H1 (cell line): ENCODE measurements at regions not wholly inside any gene's neighbourhood (a gene's known extent, or its start where the extent isn't known, plus 50 kb on each side); places are given as distances from the start of the nearest gene placed in this dataset.

Experiments used
- CTCF ChIA-PET: fragments of 300-600 bp; sonication (Branson Sonifier 250); formaldehyde crosslinking; loops from one replicate; lab custom pipeline; 2021; ENCODE audit not compliant: partially characterized antibody; lab: Charles Lee
- POLR2A ChIA-PET: fragments of 300-600 bp; sonication (Branson Sonifier 250); formaldehyde crosslinking; loops from one replicate; lab custom pipeline; 2021; ENCODE audit warnings: inconsistent platforms; ENCODE audit not compliant: partially characterized antibody; lab: Charles Lee
- DNase-seq, 2 experiments: peaks; one replicate each; pipeline versions ENCODE4 v3.0.0 to v3.0.0-alpha.2; 2010 to 2022; ENCODE audit warnings: low spot score in 2 of 2, low read depth in 1 of 2, mixed read lengths in 1 of 2
- FAIRE-seq: peaks from 2 replicates; lab custom pipeline; 2011; peaks lifted over from hg19 to GRCh38; lab: Jason Lieb, UNC
- H2AFZ ChIP-seq: 2 replicates; pipeline ENCODE4 v1.8.1; 2012; ENCODE audit warnings: low read length, inconsistent platforms
- H2AK5ac ChIP-seq: 2 replicates; pipeline ENCODE4 v1.6.1; 2013; ENCODE audit warnings: low read depth, low read length
- H2BK120ac ChIP-seq: replicated peaks from 2 replicates; pipeline ENCODE3; 2013; ENCODE audit warnings: low read depth, low read length, inconsistent platforms
- H2BK12ac ChIP-seq: 2 replicates; pipeline ENCODE4 v1.6.1; 2013; ENCODE audit warnings: low read depth, low read length
- H2BK15ac ChIP-seq: 2 replicates; pipeline ENCODE4 v1.6.1; 2013; ENCODE audit warnings: low read length
- H2BK20ac ChIP-seq: 2 replicates; pipeline ENCODE4 v1.6.1; 2013; ENCODE audit warnings: low read length
- H2BK5ac ChIP-seq: 2 replicates; pipeline ENCODE4 v1.6.1; 2013; ENCODE audit warnings: low read depth, low read length
- H3K14ac ChIP-seq: 2 replicates; pipeline ENCODE4 v1.6.1; 2013; ENCODE audit warnings: inconsistent platforms; ENCODE audit not compliant: insufficient read length
- H3K18ac ChIP-seq: 2 replicates; pipeline ENCODE4 v1.6.1; 2013; ENCODE audit warnings: low read length; ENCODE audit errors: extremely low read depth
- H3K23ac ChIP-seq: 2 replicates; pipeline ENCODE4 v1.6.1; 2013; ENCODE audit warnings: inconsistent platforms; ENCODE audit not compliant: insufficient read length
- H3K23me2 ChIP-seq: 2 replicates; pipeline ENCODE4 v1.6.1; 2013; ENCODE audit warnings: low read depth, low read length
- H3K27ac ChIP-seq: 2 replicates; pipeline ENCODE4 v1.6.1; 2011; ENCODE audit warnings: low read depth, low read length, inconsistent platforms
- H3K27me3 ChIP-seq, 4 experiments: replicated peaks in 1 of 4; 1 replicate in 1 of 4; 2 replicates in 3 of 4; pipeline versions ENCODE4 v1.6.1 to v1.8.1; 2011 to 2013; ENCODE audit warnings: low read length in 3 of 4, mild to moderate bottlenecking in 3 of 4, inconsistent platforms in 2 of 4, mixed read lengths in 2 of 4, moderate library complexity in 1 of 4; ENCODE audit not compliant: control insufficient read depth in 3 of 4, insufficient read depth in 3 of 4; ENCODE audit errors: extremely low read depth in 1 of 4
- H3K36me3 ChIP-seq, 4 experiments: 2 replicates each; pipeline versions ENCODE4 v1.6.1 to v1.8.1; 2011 to 2013; ENCODE audit warnings: mild to moderate bottlenecking in 4 of 4, low read length in 3 of 4, moderate library complexity in 2 of 4, control low read depth in 1 of 4, inconsistent platforms in 1 of 4; ENCODE audit not compliant: insufficient read depth in 4 of 4, control insufficient read depth in 2 of 4
- H3K4ac ChIP-seq: replicated peaks from 2 replicates; pipeline ENCODE3; 2013; ENCODE audit warnings: low read length, low read depth, mixed read lengths, inconsistent platforms; ENCODE audit not compliant: insufficient read length
- H3K4me1 ChIP-seq, 4 experiments: replicated peaks in 1 of 4; 1 replicate in 1 of 4; 2 replicates in 3 of 4; pipeline versions ENCODE4 v1.6.1 to v1.8.1; 2011 to 2013; ENCODE audit warnings: low read length in 3 of 4, inconsistent platforms in 2 of 4, mixed read lengths in 1 of 4; ENCODE audit not compliant: insufficient read depth in 4 of 4, control insufficient read depth in 3 of 4
- H3K4me2 ChIP-seq, 2 experiments: 2 replicates each; pipeline versions ENCODE4 v1.6.1 to v1.8.1; 2011 to 2013; ENCODE audit warnings: low read depth in 2 of 2, low read length in 2 of 2, control low read depth in 1 of 2, inconsistent platforms in 1 of 2, mild to moderate bottlenecking in 1 of 2; ENCODE audit not compliant: insufficient read depth in 1 of 2
- H3K4me3 ChIP-seq, 4 experiments: fragments of 200-600, 300-600 bp in 1 of 4; sonication (generic), shearing (Covaris generic), sonication (Bioruptor Twin) in 1 of 4; 2 replicates each; pipeline versions ENCODE4 v1.5.1 to v1.8.1; 2011 to 2016; ENCODE audit warnings: low read length in 4 of 4, low read depth in 3 of 4, control low read depth in 2 of 4, inconsistent platforms in 2 of 4, mild to moderate bottlenecking in 2 of 4, mixed read lengths in 1 of 4, moderate library complexity in 1 of 4; ENCODE audit not compliant: insufficient read depth in 2 of 4; ENCODE audit errors: extremely low read depth in 1 of 4
- H3K56ac ChIP-seq: replicated peaks from 2 replicates; pipeline ENCODE3; 2013; ENCODE audit warnings: low read depth, mild to moderate bottlenecking, mixed read lengths, low read length, inconsistent platforms; ENCODE audit not compliant: insufficient read length
- H3K79me1 ChIP-seq: 2 replicates; pipeline ENCODE4 v1.6.1; 2013; ENCODE audit warnings: low read depth, low read length, control low read depth
- H3K79me2 ChIP-seq, 2 experiments: 2 replicates each; pipeline versions ENCODE4 v1.6.1 to v1.8.1; 2012 to 2013; ENCODE audit warnings: low read length in 2 of 2, mild to moderate bottlenecking in 2 of 2, inconsistent platforms in 1 of 2; ENCODE audit not compliant: insufficient read depth in 2 of 2, control insufficient read depth in 1 of 2
- H3K9ac ChIP-seq, 4 experiments: replicated peaks in 1 of 4; 1 replicate in 1 of 4; 2 replicates in 3 of 4; pipeline versions ENCODE4 v1.6.1 to v1.8.1; 2011 to 2013; ENCODE audit warnings: low read depth in 3 of 4, low read length in 3 of 4, control low read depth in 2 of 4, mild to moderate bottlenecking in 2 of 4, moderate library complexity in 2 of 4, inconsistent platforms in 1 of 4; ENCODE audit errors: extremely low read depth in 1 of 4
- H3K9me3 ChIP-seq, 2 experiments: 2 replicates each; pipeline versions ENCODE4 v1.6.1 to v1.8.1; 2012 to 2013; ENCODE audit warnings: mild to moderate bottlenecking in 2 of 2, moderate library complexity in 2 of 2, control low read depth in 1 of 2, inconsistent platforms in 1 of 2, low read depth in 1 of 2, low read length in 1 of 2, mixed read lengths in 1 of 2; ENCODE audit not compliant: insufficient read depth in 2 of 2
- H4K20me1 ChIP-seq, 2 experiments: replicated peaks in 1 of 2; 2 replicates each; pipeline versions ENCODE3 to v1.8.1; 2011 to 2013; ENCODE audit warnings: inconsistent platforms in 2 of 2, low read length in 2 of 2, mild to moderate bottlenecking in 1 of 2; ENCODE audit not compliant: insufficient read depth in 2 of 2, control insufficient read depth in 1 of 2
- H4K5ac ChIP-seq: 2 replicates; pipeline ENCODE4 v1.6.1; 2013; ENCODE audit warnings: low read length, low read depth, mixed read lengths, inconsistent platforms; ENCODE audit not compliant: insufficient read length
- H4K8ac ChIP-seq: 2 replicates; pipeline ENCODE4 v1.8.0; 2013; ENCODE audit warnings: mild to moderate bottlenecking, moderate library complexity, low read length, inconsistent platforms; ENCODE audit not compliant: insufficient read depth; ENCODE audit errors: extremely low read depth
- H4K91ac ChIP-seq: replicated peaks from 2 replicates; pipeline ENCODE3; 2013; ENCODE audit warnings: low read length, mixed read lengths, inconsistent platforms; ENCODE audit not compliant: insufficient read length
- ASH2L ChIP-seq: fragments of 200-600, 300-600 bp; sonication (generic); IDR thresholded peaks from one replicate; pipeline ENCODE4 v1.7.1; 2017; ENCODE audit warnings: low read length
- CHD1 ChIP-seq: IDR thresholded peaks from 2 replicates; pipeline ENCODE4 v1.6.1; 2012; ENCODE audit warnings: low read depth, low read length, improper control_type of control experiment
- EZH2 ChIP-seq: fragments of 200-600 bp; sonication (generic); IDR thresholded peaks from 2 replicates; pipeline ENCODE4 v1.7.1; 2012; ENCODE audit warnings: low read depth, mild to moderate bottlenecking, moderate library complexity, low read length, inconsistent platforms; ENCODE audit not compliant: severe bottlenecking
- GABPA ChIP-seq: IDR thresholded peaks from 2 replicates; pipeline ENCODE4 v1.6.1; 2011; ENCODE audit warnings: mild to moderate bottlenecking, low read length, moderate library complexity, borderline replicate concordance; ENCODE audit not compliant: insufficient read depth
- GTF2F1 ChIP-seq: IDR thresholded peaks from 2 replicates; pipeline ENCODE4 v1.6.1; 2012; ENCODE audit warnings: low read depth, low read length, improper control_type of control experiment, borderline replicate concordance
- KDM4A ChIP-seq: IDR thresholded peaks from one replicate; pipeline ENCODE4 v1.7.1; 2012; ENCODE audit warnings: low read depth, mild to moderate bottlenecking, moderate library complexity, low read length, inconsistent platforms; ENCODE audit not compliant: severe bottlenecking
- RAD21 ChIP-seq, 2 experiments: IDR thresholded peaks in 1 of 2; conservative IDR thresholded peaks in 1 of 2; 2 replicates each; pipeline ENCODE4 v1.6.1; 2011; ENCODE audit warnings: low read depth in 2 of 2, low read length in 2 of 2, improper control_type of control experiment in 1 of 2, inconsistent platforms in 1 of 2, mild to moderate bottlenecking in 1 of 2, moderate library complexity in 1 of 2
- RXRA ChIP-seq: IDR thresholded peaks from 2 replicates; pipeline ENCODE4 v1.6.1; 2011; ENCODE audit warnings: low read depth, mild to moderate bottlenecking, low read length, moderate library complexity; ENCODE audit not compliant: insufficient read depth
- SIN3A ChIP-seq, 2 experiments: IDR thresholded peaks in 1 of 2; conservative IDR thresholded peaks in 1 of 2; 2 replicates each; pipeline ENCODE4 v1.6.1; 2011 to 2012; ENCODE audit warnings: low read length in 2 of 2, improper control_type of control experiment in 1 of 2, low read depth in 1 of 2, mild to moderate bottlenecking in 1 of 2
- SP1 ChIP-seq: IDR thresholded peaks from 2 replicates; pipeline ENCODE4 v1.6.1; 2011; ENCODE audit warnings: low read depth, low read length
- TAF1 ChIP-seq: IDR thresholded peaks from 2 replicates; pipeline ENCODE4 v1.6.1; 2011; ENCODE audit warnings: mild to moderate bottlenecking, low read depth, low read length
- TCF12 ChIP-seq: IDR thresholded peaks from 2 replicates; pipeline ENCODE4 v1.6.1; 2011; ENCODE audit warnings: low read depth, mild to moderate bottlenecking, low read length
- TEAD4 ChIP-seq: IDR thresholded peaks from 2 replicates; pipeline ENCODE4 v1.6.1; 2012; ENCODE audit warnings: low read depth, low read length, inconsistent platforms, mixed read lengths
- TF ChIP-seq, protein P1 (sequence below): IDR thresholded peaks from 2 replicates; pipeline ENCODE4 v1.6.1; 2012; ENCODE audit warnings: inconsistent platforms

DNA sequence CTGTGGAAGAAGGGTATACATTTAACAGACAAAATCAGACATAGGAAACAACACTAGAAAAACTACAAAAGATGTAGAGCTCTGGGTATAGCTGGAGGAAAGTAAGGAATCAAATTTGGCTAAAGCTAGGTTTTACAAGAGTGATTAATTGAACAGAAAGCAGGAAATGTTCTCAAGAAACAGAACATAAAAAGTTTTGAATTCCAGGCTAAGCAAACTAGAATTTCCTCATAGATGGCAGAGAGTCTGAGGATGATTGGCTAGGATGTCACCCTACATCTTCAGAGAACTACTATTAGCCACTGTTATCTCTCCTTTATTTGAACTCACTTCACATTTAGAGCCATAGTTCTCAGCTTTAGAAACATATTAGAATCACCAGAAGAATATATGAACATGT, 502.1 kb upstream of the PAPPA start:
- no peak overlapping the region for H3K4me3 ChIP-seq
- H3K56ac ChIP-seq = no peak overlapping the region
- H3K27ac ChIP-seq = no peak overlapping the region
- no peak overlapping the region for H2AFZ ChIP-seq
- H4K91ac ChIP-seq = no peak overlapping the region
- no peaks in the 10 kb centered on the region for H3K79me1 ChIP-seq
- ChIA-PET CTCF (interaction anchor here (1.1 to 3.2 kb wide), 4 partner anchors 8 to 63 kb away, joined by 4 to 10 read pairs (median 4); no protein-coding TSS in a partner anchor), POLR2A (no interaction called here)
- H4K5ac ChIP-seq = no peak overlapping the region
- H2AK5ac ChIP-seq = no peak overlapping the region
- H2BK12ac ChIP-seq = no peak overlapping the region
- H4K8ac ChIP-seq = no peak overlapping the region
- no peaks in the 10 kb centered on the region for H3K36me3 ChIP-seq
- H3K18ac ChIP-seq = no peak overlapping the region
- no peak overlapping the region for H2BK15ac ChIP-seq
- H3K14ac ChIP-seq = no peak overlapping the region
- no peaks in the 10 kb centered on the region for H3K79me2 ChIP-seq
- H3K4me2 ChIP-seq = no peak overlapping the region
- H3K9ac ChIP-seq = no peak overlapping the region
- H3K4ac ChIP-seq = no peak overlapping the region
- no peaks in the 10 kb centered on the region for H3K27me3 ChIP-seq
- no peak overlapping the region for H2BK120ac ChIP-seq
- no peak overlapping the region for H2BK20ac ChIP-seq
- H3K23me2 ChIP-seq = no peaks in the 10 kb centered on the region
- no peak overlapping the region for H3K23ac ChIP-seq
- no peak overlapping the region for H2BK5ac ChIP-seq
- no peaks in the 10 kb centered on the region for H4K20me1 ChIP-seq
- no peaks in the 10 kb centered on the region for H3K4me1 ChIP-seq
- FAIRE-seq (no peak), DNase-seq (no peak)
- H3K9me3 ChIP-seq = no peaks in the 10 kb centered on the region
- no peak for TF ChIP-seq KDM4A
- TF ChIP-seq ASH2L = no peak
- no peak for TF ChIP-seq CHD1
- no peak for TF ChIP-seq TAF1
- no peak for TF ChIP-seq SP1
- no peak for TF ChIP-seq RAD21 (IDR thresholded peaks at IDR 0.05 in 1 of 2, conservative IDR thresholded peaks at IDR 0.05 in 1 of 2; ENCODE audit: low read depth in 2 of 2, low read length in 2 of 2)
- TF ChIP-seq, protein P1, sequence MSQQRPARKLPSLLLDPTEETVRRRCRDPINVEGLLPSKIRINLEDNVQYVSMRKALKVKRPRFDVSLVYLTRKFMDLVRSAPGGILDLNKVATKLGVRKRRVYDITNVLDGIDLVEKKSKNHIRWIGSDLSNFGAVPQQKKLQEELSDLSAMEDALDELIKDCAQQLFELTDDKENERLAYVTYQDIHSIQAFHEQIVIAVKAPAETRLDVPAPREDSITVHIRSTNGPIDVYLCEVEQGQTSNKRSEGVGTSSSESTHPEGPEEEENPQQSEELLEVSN = no peak
- TF ChIP-seq TCF12 = no peak
- no peak for TF ChIP-seq RXRA
- TF ChIP-seq TEAD4 = no peak
- TF ChIP-seq EZH2 = no peak
- no peak for TF ChIP-seq GABPA
- no peak for TF ChIP-seq GTF2F1
- no peak for TF ChIP-seq SIN3A (conservative IDR thresholded peaks at IDR 0.05 in 1 of 2, IDR thresholded peaks at IDR 0.05 in 1 of 2; ENCODE audit: low read depth in 1 of 2, low read length in 2 of 2)
